ENCODE measurements at regions not wholly inside any gene's neighbourhood (a gene's known extent, or its start where the extent isn't known, plus 50 kb on each side); places are given as distances from the start of the nearest gene placed in this dataset.

DNA sequence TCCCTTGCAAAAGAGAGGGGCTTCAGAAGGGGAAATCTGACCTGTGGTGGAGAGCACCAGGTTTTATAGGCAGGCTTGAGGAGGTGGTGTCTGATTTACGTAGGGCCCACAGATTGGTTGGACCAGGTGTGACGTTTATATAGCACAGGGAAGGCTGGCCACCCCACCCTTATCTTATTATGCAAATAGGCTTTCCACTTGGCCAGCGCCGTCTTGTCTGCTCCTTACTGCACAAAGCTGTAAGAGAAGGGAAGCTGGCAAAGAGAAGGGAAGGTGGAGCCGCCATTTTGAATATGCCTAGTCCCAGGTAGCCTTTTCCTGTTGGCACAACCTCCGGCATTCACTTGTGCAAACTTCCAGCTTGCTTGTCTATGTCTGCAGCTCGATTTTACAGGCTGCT lies 221.4 kb downstream of the GATA3 start:
- Histone ChIP-seq H3K4me3 (ENCODE audit: low read depth in 1 of 3, low read length in 3 of 3) (no peak overlapping the region), H3K36me3 (ENCODE audit: control insufficient read depth in 4 of 4, insufficient read depth in 3 of 4, low read depth in 1 of 4, low read length in 3 of 4) (no peaks in the 10 kb centered on the region), H3K9ac (ENCODE audit: low read depth in 1 of 2, low read length in 2 of 2) (no peak overlapping the region), H3K27ac (ENCODE audit: low read depth in 1 of 2, low read length in 2 of 2) (no peak overlapping the region), H3K27me3 (ENCODE audit: control insufficient read depth in 4 of 4, insufficient read depth in 4 of 4, low read length in 3 of 4) (peaks cover 0 to under 1% (median 0%) of the 10 kb centered on the region in 4 donors), H3K4me1 (ENCODE audit: control insufficient read depth in 4 of 4, insufficient read depth in 4 of 4, low read length in 3 of 4) (no peaks in the 10 kb centered on the region), H3K9me3 (ENCODE audit: control insufficient read depth in 4 of 4, low read length in 3 of 4) (no peaks in the 10 kb centered on the region)
- no peak for DNase-seq (ENCODE audit: low spot score)
- no peak for TF ChIP-seq TAF1 (conservative IDR thresholded peaks at IDR 0.05)
- TF ChIP-seq, protein P1, sequence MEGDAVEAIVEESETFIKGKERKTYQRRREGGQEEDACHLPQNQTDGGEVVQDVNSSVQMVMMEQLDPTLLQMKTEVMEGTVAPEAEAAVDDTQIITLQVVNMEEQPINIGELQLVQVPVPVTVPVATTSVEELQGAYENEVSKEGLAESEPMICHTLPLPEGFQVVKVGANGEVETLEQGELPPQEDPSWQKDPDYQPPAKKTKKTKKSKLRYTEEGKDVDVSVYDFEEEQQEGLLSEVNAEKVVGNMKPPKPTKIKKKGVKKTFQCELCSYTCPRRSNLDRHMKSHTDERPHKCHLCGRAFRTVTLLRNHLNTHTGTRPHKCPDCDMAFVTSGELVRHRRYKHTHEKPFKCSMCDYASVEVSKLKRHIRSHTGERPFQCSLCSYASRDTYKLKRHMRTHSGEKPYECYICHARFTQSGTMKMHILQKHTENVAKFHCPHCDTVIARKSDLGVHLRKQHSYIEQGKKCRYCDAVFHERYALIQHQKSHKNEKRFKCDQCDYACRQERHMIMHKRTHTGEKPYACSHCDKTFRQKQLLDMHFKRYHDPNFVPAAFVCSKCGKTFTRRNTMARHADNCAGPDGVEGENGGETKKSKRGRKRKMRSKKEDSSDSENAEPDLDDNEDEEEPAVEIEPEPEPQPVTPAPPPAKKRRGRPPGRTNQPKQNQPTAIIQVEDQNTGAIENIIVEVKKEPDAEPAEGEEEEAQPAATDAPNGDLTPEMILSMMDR (IDR thresholded peaks at IDR 0.05; ENCODE audit: low read depth, low read length, missing input control): no peak
- TF ChIP-seq HNF4G (IDR thresholded peaks at IDR 0.05): no peak
- no peak for TF ChIP-seq RAD21 (IDR thresholded peaks at IDR 0.05)
- TF ChIP-seq GABPA (IDR thresholded peaks at IDR 0.05 in 1 of 2, conservative IDR thresholded peaks at IDR 0.05 in 1 of 2): no peak
- TF ChIP-seq, protein P2, sequence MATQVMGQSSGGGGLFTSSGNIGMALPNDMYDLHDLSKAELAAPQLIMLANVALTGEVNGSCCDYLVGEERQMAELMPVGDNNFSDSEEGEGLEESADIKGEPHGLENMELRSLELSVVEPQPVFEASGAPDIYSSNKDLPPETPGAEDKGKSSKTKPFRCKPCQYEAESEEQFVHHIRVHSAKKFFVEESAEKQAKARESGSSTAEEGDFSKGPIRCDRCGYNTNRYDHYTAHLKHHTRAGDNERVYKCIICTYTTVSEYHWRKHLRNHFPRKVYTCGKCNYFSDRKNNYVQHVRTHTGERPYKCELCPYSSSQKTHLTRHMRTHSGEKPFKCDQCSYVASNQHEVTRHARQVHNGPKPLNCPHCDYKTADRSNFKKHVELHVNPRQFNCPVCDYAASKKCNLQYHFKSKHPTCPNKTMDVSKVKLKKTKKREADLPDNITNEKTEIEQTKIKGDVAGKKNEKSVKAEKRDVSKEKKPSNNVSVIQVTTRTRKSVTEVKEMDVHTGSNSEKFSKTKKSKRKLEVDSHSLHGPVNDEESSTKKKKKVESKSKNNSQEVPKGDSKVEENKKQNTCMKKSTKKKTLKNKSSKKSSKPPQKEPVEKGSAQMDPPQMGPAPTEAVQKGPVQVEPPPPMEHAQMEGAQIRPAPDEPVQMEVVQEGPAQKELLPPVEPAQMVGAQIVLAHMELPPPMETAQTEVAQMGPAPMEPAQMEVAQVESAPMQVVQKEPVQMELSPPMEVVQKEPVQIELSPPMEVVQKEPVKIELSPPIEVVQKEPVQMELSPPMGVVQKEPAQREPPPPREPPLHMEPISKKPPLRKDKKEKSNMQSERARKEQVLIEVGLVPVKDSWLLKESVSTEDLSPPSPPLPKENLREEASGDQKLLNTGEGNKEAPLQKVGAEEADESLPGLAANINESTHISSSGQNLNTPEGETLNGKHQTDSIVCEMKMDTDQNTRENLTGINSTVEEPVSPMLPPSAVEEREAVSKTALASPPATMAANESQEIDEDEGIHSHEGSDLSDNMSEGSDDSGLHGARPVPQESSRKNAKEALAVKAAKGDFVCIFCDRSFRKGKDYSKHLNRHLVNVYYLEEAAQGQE (IDR thresholded peaks at IDR 0.05): no peak
- TF ChIP-seq, protein P3, sequence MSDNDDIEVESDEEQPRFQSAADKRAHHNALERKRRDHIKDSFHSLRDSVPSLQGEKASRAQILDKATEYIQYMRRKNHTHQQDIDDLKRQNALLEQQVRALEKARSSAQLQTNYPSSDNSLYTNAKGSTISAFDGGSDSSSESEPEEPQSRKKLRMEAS (IDR thresholded peaks at IDR 0.05): no peak
- TF ChIP-seq FOXA1 (IDR thresholded peaks at IDR 0.05): no peak
- TF ChIP-seq, protein P4, sequence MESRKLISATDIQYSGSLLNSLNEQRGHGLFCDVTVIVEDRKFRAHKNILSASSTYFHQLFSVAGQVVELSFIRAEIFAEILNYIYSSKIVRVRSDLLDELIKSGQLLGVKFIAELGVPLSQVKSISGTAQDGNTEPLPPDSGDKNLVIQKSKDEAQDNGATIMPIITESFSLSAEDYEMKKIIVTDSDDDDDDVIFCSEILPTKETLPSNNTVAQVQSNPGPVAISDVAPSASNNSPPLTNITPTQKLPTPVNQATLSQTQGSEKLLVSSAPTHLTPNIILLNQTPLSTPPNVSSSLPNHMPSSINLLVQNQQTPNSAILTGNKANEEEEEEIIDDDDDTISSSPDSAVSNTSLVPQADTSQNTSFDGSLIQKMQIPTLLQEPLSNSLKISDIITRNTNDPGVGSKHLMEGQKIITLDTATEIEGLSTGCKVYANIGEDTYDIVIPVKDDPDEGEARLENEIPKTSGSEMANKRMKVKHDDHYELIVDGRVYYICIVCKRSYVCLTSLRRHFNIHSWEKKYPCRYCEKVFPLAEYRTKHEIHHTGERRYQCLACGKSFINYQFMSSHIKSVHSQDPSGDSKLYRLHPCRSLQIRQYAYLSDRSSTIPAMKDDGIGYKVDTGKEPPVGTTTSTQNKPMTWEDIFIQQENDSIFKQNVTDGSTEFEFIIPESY (IDR thresholded peaks at IDR 0.05): no peak
- TF ChIP-seq JUND (IDR thresholded peaks at IDR 0.05): no peak
- no peak for TF ChIP-seq YY1 (IDR thresholded peaks at IDR 0.05)
- 51% methylated on average over 7 of the region's 7 CpGs for WGBS

DNA sequence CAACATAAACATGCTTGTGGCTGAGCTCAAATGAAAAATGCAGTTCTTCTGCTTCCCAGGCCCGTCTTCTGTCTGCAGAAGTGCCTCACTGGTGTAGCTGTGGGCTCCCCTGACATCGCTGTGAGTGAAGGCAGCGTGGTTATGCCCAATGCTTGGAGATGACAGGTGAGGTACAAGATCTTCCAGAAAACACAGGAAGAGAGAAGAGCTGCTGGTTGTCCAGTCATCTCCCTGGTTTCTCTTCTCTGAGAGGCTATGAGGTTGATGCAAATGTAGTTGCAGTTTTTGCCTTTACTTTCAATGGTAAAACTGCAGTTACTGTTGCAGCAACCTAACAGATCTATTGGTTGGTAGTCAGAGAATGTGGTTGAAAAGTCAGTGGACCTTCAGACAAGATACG lies 223.6 kb downstream of the GATA3 start:
- Histone ChIP-seq H3K9ac (ENCODE audit: low read depth in 1 of 2, low read length in 2 of 2) (no peak overlapping the region), H3K27ac (ENCODE audit: low read depth in 1 of 2, low read length in 2 of 2) (no peak overlapping the region), H3K36me3 (ENCODE audit: control insufficient read depth in 4 of 4, insufficient read depth in 3 of 4, low read depth in 1 of 4, low read length in 3 of 4) (no peaks in the 10 kb centered on the region), H3K9me3 (ENCODE audit: control insufficient read depth in 4 of 4, low read length in 3 of 4) (no peaks in the 10 kb centered on the region), H3K4me3 (ENCODE audit: low read depth in 1 of 3, low read length in 3 of 3) (no peak overlapping the region), H3K27me3 (ENCODE audit: control insufficient read depth in 4 of 4, insufficient read depth in 4 of 4, low read length in 3 of 4) (peaks cover 0 to 4% (median 0%) of the 10 kb centered on the region in 4 donors), H3K4me1 (ENCODE audit: control insufficient read depth in 4 of 4, insufficient read depth in 4 of 4, low read length in 3 of 4) (no peaks in the 10 kb centered on the region)
- no peak for DNase-seq (ENCODE audit: low spot score)
- 74% methylated on average over 4 of the region's 4 CpGs for WGBS
- TF ChIP-seq NR2F2 (IDR thresholded peaks at IDR 0.05) (no peak), FOXA2 (IDR thresholded peaks at IDR 0.05) (no peak), HNF4A (conservative IDR thresholded peaks at IDR 0.05) (no peak), RXRA (IDR thresholded peaks at IDR 0.05) (no peak), GABPA (IDR thresholded peaks at IDR 0.05 in 1 of 2, conservative IDR thresholded peaks at IDR 0.05 in 1 of 2) (no peak), FOXA1 (IDR thresholded peaks at IDR 0.05) (no peak), EGR1 (IDR thresholded peaks at IDR 0.05; ENCODE audit: low read depth in 2 of 2) (no peak), JUND (IDR thresholded peaks at IDR 0.05) (no peak), RAD21 (IDR thresholded peaks at IDR 0.05) (no peak), YY1 (IDR thresholded peaks at IDR 0.05) (no peak), TAF1 (conservative IDR thresholded peaks at IDR 0.05) (no peak)
- TF ChIP-seq, protein P2 (IDR thresholded peaks at IDR 0.05): no peak
- TF ChIP-seq, protein P1 (IDR thresholded peaks at IDR 0.05; ENCODE audit: low read depth, low read length, missing input control): no peak
- TF ChIP-seq, protein P3 (IDR thresholded peaks at IDR 0.05): no peak
